Endothelial cell of umbilical vein (primary cell): ENCODE measurements at regions not wholly inside any gene's neighbourhood (a gene's known extent, or its start where the extent isn't known, plus 50 kb on each side); places are given as distances from the start of the nearest gene placed in this dataset.

ENCODE experiments used
- BruUV-seq: library from RNA; stranded (reverse); fragments of 400-500 nt; replicated peaks from 2 replicates; lab custom pipeline; 2021; lab: Mats Ljungman, UMichigan
- CTCF ChIA-PET: fragments of 300-600, 350-600 bp; sonication (Branson Sonifier 250); formaldehyde crosslinking; loops from one replicate; lab custom pipeline; 2021; ENCODE audit warnings: antibody characterized with exemption, inconsistent platforms; lab: Charles Lee
- POLR2A ChIA-PET: fragments of 300-600, 350-600 bp; sonication (Branson Sonifier 250); formaldehyde crosslinking; loops from one replicate; lab custom pipeline; 2021; ENCODE audit warnings: antibody characterized with exemption, inconsistent platforms; lab: Charles Lee
- DNase-seq: peaks from one replicate; pipeline ENCODE4 v3.0.0-alpha.2; 2011; ENCODE audit warnings: low read depth, low spot score
- FAIRE-seq: peaks from 2 replicates; lab custom pipeline; 2011; peaks lifted over from hg19 to GRCh38; lab: Jason Lieb, UNC
- H2AFZ ChIP-seq: 2 replicates; pipeline ENCODE4 v1.6.0; 2012; ENCODE audit warnings: low read depth, low read length, control low read depth, inconsistent platforms
- H3K27ac ChIP-seq: 2 replicates; pipeline ENCODE4 v1.5.1; 2011; ENCODE audit warnings: low read depth, mild to moderate bottlenecking, control low read depth, low read length, moderate library complexity; ENCODE audit not compliant: insufficient read depth
- H3K27me3 ChIP-seq, 2 experiments: 2 replicates each; pipeline versions ENCODE4 v1.6.0 to v1.6.1; 2011; ENCODE audit warnings: low read length in 2 of 2, mixed read lengths in 1 of 2; ENCODE audit not compliant: control insufficient read depth in 2 of 2, insufficient read depth in 2 of 2
- H3K36me3 ChIP-seq, 2 experiments: 2 replicates in 1 of 2; 3 replicates in 1 of 2; pipeline ENCODE4 v1.5.1; 2011; ENCODE audit warnings: low read length in 2 of 2, mild to moderate bottlenecking in 1 of 2, moderate library complexity in 1 of 2; ENCODE audit not compliant: control insufficient read depth in 2 of 2, insufficient read depth in 2 of 2; ENCODE audit errors: extremely low read depth in 1 of 2
- H3K4me1 ChIP-seq: 3 replicates; pipeline ENCODE4 v1.5.1; 2011; ENCODE audit warnings: mild to moderate bottlenecking, low read length; ENCODE audit not compliant: control insufficient read depth, insufficient read depth; ENCODE audit errors: extremely low read depth
- H3K4me2 ChIP-seq: 2 replicates; pipeline ENCODE4 v1.6.1; 2011; ENCODE audit warnings: low read length, control low read depth, mixed read lengths; ENCODE audit not compliant: insufficient read depth
- H3K4me3 ChIP-seq, 3 experiments: fragments of 200-600 bp in 1 of 3; sonication (generic), shearing (Covaris generic) in 1 of 3; replicated peaks in 1 of 3; 2 replicates each; pipeline ENCODE4 v1.5.1; 2011 to 2016; ENCODE audit warnings: control low read depth in 3 of 3, low read length in 3 of 3, mild to moderate bottlenecking in 2 of 3, inconsistent platforms in 1 of 3, low read depth in 1 of 3, moderate library complexity in 1 of 3; ENCODE audit not compliant: insufficient read depth in 1 of 3
- H3K79me2 ChIP-seq: 2 replicates; pipeline ENCODE4 v1.6.0; 2012; ENCODE audit warnings: low read length, inconsistent platforms; ENCODE audit not compliant: control insufficient read depth, insufficient read depth
- H3K9ac ChIP-seq: replicated peaks from 2 replicates; pipeline ENCODE3; 2011; ENCODE audit warnings: low read length, control low read depth; ENCODE audit not compliant: insufficient read depth; ENCODE audit errors: extremely low read depth
- H3K9me1 ChIP-seq: replicated peaks from 3 replicates; pipeline ENCODE4 v1.6.0; 2011; ENCODE audit warnings: mild to moderate bottlenecking, low read length; ENCODE audit not compliant: control insufficient read depth, insufficient read depth; ENCODE audit errors: extremely low read depth
- H3K9me3 ChIP-seq: replicated peaks from 2 replicates; pipeline ENCODE4 v1.5.1; 2012; ENCODE audit warnings: low read length, inconsistent platforms; ENCODE audit not compliant: control insufficient read depth, insufficient read depth
- H4K20me1 ChIP-seq: replicated peaks from 2 replicates; pipeline ENCODE3; 2011; ENCODE audit warnings: mild to moderate bottlenecking, low read length; ENCODE audit not compliant: control insufficient read depth, insufficient read depth; ENCODE audit errors: extremely low read depth
- EZH2 ChIP-seq: IDR thresholded peaks from 2 replicates; pipeline ENCODE4 v1.6.1; 2012; ENCODE audit warnings: borderline replicate concordance, low read depth, mild to moderate bottlenecking, moderate library complexity, low read length, inconsistent platforms; ENCODE audit not compliant: severe bottlenecking
- FOS ChIP-seq: IDR thresholded peaks from 2 replicates; pipeline ENCODE4 v1.6.1; 2011; ENCODE audit warnings: mild to moderate bottlenecking, low read length, moderate library complexity, borderline replicate concordance; ENCODE audit not compliant: insufficient read depth
- GATA2 ChIP-seq: IDR thresholded peaks from 2 replicates; pipeline ENCODE4 v1.7.0; 2011; ENCODE audit warnings: low read depth, mild to moderate bottlenecking, moderate library complexity, mixed read lengths, low read length; ENCODE audit not compliant: insufficient read length, insufficient read depth
- JUN ChIP-seq: IDR thresholded peaks from 2 replicates; pipeline ENCODE4 v1.6.1; 2011; ENCODE audit warnings: borderline replicate concordance, low read depth; ENCODE audit not compliant: insufficient read length, insufficient read depth
- MYC ChIP-seq: IDR thresholded peaks from one replicate; pipeline ENCODE4 v1.6.1; 2011; ENCODE audit warnings: mild to moderate bottlenecking, low read depth, low read length
- POLR2A ChIP-seq: IDR thresholded peaks from 2 replicates; pipeline ENCODE4 v1.6.1; 2012; ENCODE audit warnings: low read depth, mild to moderate bottlenecking, control low read depth, low read length
- POLR2AphosphoS5 ChIP-seq: IDR thresholded peaks from 2 replicates; pipeline ENCODE4 v1.6.1; 2012; ENCODE audit warnings: low read depth, mild to moderate bottlenecking, control low read depth, low read length, moderate library complexity; ENCODE audit not compliant: insufficient read depth
- dilution Hi-C: fragments of 300-500 bp; cut with MboI; formaldehyde crosslinking; loops from one replicate; pipeline ENCODE4 v1.15.0; 2019; ENCODE audit warnings: low sequenced_read_pairs; ENCODE audit not compliant: extremely low pct_ligation_motif_present
- intact Hi-C: fragments of 100-400 bp; cut with micrococcal nuclease; formaldehyde crosslinking; loops from one replicate; pipeline ENCODE4 v1.10.0; 2022
- TF ChIP-seq, protein P1 (sequence below), 2 donors: IDR thresholded peaks; 1 replicate in 1 of 2; 2 replicates in 1 of 2; pipeline ENCODE4 v1.5.1; 2011; ENCODE audit warnings: low read length in 2 of 2, mild to moderate bottlenecking in 2 of 2, moderate library complexity in 2 of 2, control low read depth in 1 of 2, inconsistent platforms in 1 of 2, low read depth in 1 of 2; ENCODE audit not compliant: insufficient read depth in 1 of 2; ENCODE audit errors: extremely low read depth in 1 of 2

DNA sequence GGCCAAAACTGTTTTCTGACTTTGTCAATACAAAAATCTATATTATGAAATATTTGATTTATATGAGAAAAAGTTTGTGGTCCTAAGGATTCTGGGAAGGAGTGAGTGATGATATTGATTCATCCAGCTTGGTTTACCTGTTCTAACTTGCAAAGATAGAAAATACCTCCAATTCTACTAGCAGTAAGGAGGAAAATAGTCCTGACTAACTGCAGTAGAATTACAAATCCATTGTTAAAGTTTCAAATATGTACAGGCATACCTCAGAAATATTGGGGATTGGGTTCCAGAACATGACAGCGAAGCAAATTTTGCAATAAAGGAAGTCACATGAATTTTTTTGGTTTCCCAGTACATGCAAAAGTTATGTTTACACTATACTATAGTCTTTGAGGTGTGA, 158.8 kb upstream of the CYRIA start:
- Histone ChIP-seq H2AFZ (no peak overlapping the region), H3K4me2 (no peak overlapping the region), H3K9me3 (no peaks in the 10 kb centered on the region), H3K4me1 (no peaks in the 10 kb centered on the region), H3K9ac (no peak overlapping the region), H3K27me3 (no peaks in the 10 kb centered on the region), H3K27ac (no peak overlapping the region), H3K36me3 (no peaks in the 10 kb centered on the region), H3K4me3 (no peak overlapping the region), H3K79me2 (no peaks in the 10 kb centered on the region), H4K20me1 (no peaks in the 10 kb centered on the region), H3K9me1 (no peaks in the 10 kb centered on the region)
- DNase-seq: no peak
- TF ChIP-seq GATA2 (no peak), JUN (no peak), POLR2AphosphoS5 (no peak), POLR2A (no peak), MYC (no peak), EZH2 (no peak)
- ChIA-PET POLR2A (no interaction called here), CTCF (no interaction called here)
- no peak for FAIRE-seq
- intact Hi-C loops (no loop called here), dilution Hi-C loops (no loop called here)
- no TSS peak for BruUV-seq

DNA sequence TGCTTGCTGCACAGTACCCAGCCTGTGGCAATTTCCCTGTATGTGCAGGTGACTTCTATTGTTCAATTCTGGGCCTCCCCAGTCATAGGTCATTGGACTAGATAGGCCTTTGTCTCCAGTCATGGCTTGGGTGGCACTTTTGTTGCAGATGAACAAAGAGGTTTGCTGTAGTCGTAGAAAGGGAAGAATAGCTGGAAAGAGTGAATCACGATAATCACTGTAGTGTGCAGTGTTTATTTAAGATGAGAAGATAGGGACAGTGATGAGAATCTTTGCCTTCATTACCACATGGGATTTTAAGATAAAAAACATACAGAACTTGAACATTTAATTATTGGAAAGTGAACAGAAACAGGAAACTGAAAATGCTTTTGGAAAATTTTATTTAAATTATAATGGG, 156.1 kb upstream of the CYRIA start:
- FAIRE-seq (no peak), DNase-seq (no peak)
- H3K4me1 ChIP-seq: no peaks in the 10 kb centered on the region
- POLR2A ChIA-PET: no interaction called here
- TF ChIP-seq FOS (no peak), GATA2 (peak; percentile 48)
- TF ChIP-seq, protein P1, sequence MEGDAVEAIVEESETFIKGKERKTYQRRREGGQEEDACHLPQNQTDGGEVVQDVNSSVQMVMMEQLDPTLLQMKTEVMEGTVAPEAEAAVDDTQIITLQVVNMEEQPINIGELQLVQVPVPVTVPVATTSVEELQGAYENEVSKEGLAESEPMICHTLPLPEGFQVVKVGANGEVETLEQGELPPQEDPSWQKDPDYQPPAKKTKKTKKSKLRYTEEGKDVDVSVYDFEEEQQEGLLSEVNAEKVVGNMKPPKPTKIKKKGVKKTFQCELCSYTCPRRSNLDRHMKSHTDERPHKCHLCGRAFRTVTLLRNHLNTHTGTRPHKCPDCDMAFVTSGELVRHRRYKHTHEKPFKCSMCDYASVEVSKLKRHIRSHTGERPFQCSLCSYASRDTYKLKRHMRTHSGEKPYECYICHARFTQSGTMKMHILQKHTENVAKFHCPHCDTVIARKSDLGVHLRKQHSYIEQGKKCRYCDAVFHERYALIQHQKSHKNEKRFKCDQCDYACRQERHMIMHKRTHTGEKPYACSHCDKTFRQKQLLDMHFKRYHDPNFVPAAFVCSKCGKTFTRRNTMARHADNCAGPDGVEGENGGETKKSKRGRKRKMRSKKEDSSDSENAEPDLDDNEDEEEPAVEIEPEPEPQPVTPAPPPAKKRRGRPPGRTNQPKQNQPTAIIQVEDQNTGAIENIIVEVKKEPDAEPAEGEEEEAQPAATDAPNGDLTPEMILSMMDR (IDR thresholded peaks at IDR 0.05; ENCODE audit: extremely low read depth in 1 of 2, insufficient read depth in 1 of 2, low read depth in 1 of 2, low read length in 2 of 2): no peak
- no peaks in the 10 kb centered on the region for H3K9me3 ChIP-seq
- H4K20me1 ChIP-seq: no peaks in the 10 kb centered on the region
- no peaks in the 10 kb centered on the region for H3K79me2 ChIP-seq
- H3K9me1 ChIP-seq: no peaks in the 10 kb centered on the region
- no peak overlapping the region for H2AFZ ChIP-seq
- BruUV-seq: no TSS peak
- H3K4me2 ChIP-seq: no peak overlapping the region
- no peak overlapping the region for H3K9ac ChIP-seq
- H3K27ac ChIP-seq: no peak overlapping the region
- CTCF ChIA-PET: no interaction called here
- H3K36me3 ChIP-seq: no peaks in the 10 kb centered on the region
- no peak overlapping the region for H3K4me3 ChIP-seq
- intact Hi-C loops: no loop called here
- H3K27me3 ChIP-seq: no peaks in the 10 kb centered on the region
- dilution Hi-C loops: no loop called here
